Astrocyte of the cerebellum (primary cell): ENCODE measurements at regions not wholly inside any gene's neighbourhood (a gene's known extent, or its start where the extent isn't known, plus 50 kb on each side); places are given as distances from the start of the nearest gene placed in this dataset.

ENCODE experiments used
- DNase-seq: peaks from one replicate; pipeline ENCODE4 v3.0.0-alpha.2; 2011; ENCODE audit warnings: low read depth
- H3K4me3 ChIP-seq: 2 replicates; pipeline ENCODE4 v1.5.1; 2011; ENCODE audit warnings: mild to moderate bottlenecking, low read depth, low read length, moderate library complexity
- in situ Hi-C: cut with HindIII; loops from 2 replicates; pipeline ENCODE4 v1.10.0; 2017; ENCODE audit warnings: low sequenced_read_pairs
- TF ChIP-seq, protein P1 (sequence below): IDR thresholded peaks from 2 replicates; pipeline ENCODE4 v1.5.1; 2012; ENCODE audit warnings: low read length, low read depth, moderate library complexity, mild to moderate bottlenecking; ENCODE audit errors: missing control alignments

DNA sequence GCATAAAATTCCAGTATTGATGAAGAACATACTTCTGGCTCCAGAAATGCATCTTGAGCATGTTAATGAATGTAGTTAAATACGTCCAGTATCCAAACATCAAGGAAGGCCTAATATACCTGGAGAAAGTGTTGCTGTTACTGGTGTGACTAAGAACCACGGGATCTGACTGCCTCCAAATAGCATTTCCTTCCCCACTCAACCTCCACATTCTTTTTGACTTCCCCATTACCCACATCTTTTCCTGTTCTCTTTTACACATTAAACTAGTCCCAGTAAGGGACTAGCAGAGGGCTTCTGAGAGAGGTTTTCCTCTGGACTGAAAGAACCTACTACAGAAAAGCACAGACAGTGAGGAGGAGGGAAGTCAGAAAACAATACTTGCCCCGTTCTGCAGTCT lies 482.8 kb upstream of the HTR2C start:
- TF ChIP-seq, protein P1, sequence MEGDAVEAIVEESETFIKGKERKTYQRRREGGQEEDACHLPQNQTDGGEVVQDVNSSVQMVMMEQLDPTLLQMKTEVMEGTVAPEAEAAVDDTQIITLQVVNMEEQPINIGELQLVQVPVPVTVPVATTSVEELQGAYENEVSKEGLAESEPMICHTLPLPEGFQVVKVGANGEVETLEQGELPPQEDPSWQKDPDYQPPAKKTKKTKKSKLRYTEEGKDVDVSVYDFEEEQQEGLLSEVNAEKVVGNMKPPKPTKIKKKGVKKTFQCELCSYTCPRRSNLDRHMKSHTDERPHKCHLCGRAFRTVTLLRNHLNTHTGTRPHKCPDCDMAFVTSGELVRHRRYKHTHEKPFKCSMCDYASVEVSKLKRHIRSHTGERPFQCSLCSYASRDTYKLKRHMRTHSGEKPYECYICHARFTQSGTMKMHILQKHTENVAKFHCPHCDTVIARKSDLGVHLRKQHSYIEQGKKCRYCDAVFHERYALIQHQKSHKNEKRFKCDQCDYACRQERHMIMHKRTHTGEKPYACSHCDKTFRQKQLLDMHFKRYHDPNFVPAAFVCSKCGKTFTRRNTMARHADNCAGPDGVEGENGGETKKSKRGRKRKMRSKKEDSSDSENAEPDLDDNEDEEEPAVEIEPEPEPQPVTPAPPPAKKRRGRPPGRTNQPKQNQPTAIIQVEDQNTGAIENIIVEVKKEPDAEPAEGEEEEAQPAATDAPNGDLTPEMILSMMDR, result no peak
- H3K4me3 ChIP-seq, result no peak overlapping the region
- in situ Hi-C loops, result no loop called here
- no peak for DNase-seq

DNA sequence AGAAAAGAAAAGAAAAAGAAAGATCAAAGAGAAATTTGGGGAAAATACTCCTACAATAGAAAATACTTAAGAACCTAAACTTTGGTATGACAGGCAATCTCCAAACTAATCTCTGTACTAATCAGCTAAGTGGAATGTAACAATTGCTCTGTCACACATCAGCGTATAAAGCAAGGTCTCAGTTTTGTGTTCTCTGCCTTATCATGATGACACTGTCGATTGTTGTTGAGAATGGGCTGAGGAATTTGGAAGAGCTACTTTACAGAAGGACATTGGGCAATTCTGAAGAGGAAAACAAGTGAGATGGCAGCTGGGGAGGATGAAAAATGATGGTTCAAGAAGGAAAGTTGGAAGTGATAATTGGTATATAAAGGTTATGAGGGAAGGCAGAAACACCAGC lies 486.0 kb upstream of the HTR2C start:
- H3K4me3 ChIP-seq, result no peak overlapping the region
- in situ Hi-C loops, result no loop called here
- no peak for DNase-seq
- TF ChIP-seq, protein P1, result no peak

DNA sequence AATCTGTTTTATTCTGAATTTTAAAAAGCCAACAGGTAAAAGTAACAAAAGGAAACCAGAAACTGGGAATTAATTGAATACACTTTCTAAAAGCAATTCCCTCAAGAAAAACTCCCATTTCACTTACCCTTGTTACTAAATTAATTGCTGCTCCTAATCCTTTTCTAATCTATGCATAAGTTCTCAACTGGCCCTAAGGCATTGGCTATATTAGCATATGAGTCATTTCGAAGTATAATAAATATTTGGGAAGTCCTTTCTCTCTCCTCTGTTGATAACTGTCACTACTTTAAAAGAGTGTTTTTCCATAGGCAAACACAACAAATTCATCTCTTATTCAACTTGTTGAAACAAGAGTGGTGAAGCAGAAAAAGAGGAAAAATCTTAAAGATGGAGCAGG lies 486.5 kb upstream of the HTR2C start:
- H3K4me3 ChIP-seq, result no peak overlapping the region
- in situ Hi-C loops, result no loop called here
- no peak for DNase-seq
- TF ChIP-seq, protein P1, result no peak

DNA sequence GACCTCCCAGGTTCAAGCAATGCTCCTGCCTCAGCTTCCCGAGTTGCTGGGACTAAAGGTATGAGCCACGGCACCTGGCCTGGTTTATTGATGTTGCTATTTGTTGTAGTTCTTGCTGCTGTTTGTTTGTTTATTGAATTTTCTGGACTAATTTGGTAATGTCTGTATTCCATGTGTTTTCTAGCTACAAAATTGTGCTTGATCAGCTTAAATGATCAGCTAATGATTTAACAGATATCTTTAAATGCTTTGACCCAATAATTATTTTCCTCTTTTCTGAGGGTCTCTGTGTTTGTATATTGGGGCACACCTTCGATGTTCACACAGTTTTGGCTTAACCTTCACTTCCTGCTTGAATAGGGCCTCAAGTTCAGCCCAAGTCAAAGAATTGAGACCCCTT lies 488.1 kb upstream of the HTR2C start:
- no peak overlapping the region for H3K4me3 ChIP-seq
- in situ Hi-C loops, result no loop called here
- DNase-seq, result no peak
- TF ChIP-seq, protein P1, result no peak

DNA sequence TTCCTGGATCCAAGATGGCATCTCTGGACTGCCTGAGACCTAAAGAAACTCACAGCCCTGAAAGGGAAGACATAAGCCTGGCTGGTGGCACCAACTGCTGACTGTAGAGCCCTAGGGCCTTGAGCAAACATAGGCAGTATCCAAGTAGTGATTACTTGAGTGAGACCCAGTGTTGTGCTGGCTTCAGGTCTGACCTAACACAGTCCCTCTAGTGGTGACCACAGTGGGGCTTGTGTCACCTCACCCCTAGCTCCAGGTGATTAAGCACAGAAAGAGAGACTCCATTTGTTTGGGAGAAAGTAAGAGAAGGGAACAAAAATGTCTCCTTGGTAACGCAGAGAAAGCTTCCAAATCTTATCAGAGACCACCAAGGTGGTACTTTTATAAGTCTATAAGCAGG lies 496.3 kb upstream of the HTR2C start:
- no peak for DNase-seq
- TF ChIP-seq, protein P1, result no peak
- no peak overlapping the region for H3K4me3 ChIP-seq
- in situ Hi-C loops, result no loop called here

DNA sequence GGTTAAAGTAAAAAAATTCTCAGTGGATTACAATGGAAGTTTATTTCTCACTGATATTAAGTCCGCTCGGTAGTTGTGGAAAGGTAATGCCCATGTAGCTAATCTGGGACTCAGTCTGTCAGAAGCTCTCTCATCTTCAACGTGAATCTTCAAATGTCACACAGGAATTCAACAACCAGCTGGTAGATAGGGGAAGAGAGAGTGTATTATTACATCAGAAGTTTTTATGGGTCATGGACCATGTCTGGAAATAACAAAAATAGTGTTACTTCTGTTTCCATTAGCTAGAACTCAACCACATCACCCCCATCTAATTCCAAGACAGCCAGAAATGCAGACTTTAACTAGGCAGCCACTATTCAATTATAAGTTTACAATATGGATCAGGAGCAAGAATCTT lies 506.1 kb upstream of the HTR2C start:
- DNase-seq, result no peak
- no peak overlapping the region for H3K4me3 ChIP-seq
- in situ Hi-C loops, result no loop called here
- TF ChIP-seq, protein P1, result no peak
